ENCODE measurements at regions not wholly inside any gene's neighbourhood (a gene's known extent, or its start where the extent isn't known, plus 50 kb on each side); places are given as distances from the start of the nearest gene placed in this dataset.

DNA sequence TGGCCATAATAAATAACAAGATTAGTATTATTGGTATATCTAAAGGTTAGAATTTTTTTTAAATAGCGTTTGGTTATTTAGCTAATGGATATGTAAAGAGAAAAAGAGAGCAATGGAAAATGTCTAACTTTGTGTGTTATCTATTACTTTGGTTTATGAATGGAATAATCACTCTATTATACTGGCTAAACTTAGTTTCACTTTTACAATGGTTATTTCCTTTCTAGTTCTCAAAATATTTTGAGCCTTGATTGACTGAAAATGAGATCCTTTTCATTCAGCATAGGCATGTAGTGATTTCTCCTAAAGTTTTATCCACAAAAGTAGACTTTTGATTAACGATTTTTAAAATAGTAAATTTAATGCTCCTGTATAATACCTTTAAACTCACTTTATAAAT lies 51.6 kb upstream of the MLIP start:
- TF ChIP-seq, protein P1, sequence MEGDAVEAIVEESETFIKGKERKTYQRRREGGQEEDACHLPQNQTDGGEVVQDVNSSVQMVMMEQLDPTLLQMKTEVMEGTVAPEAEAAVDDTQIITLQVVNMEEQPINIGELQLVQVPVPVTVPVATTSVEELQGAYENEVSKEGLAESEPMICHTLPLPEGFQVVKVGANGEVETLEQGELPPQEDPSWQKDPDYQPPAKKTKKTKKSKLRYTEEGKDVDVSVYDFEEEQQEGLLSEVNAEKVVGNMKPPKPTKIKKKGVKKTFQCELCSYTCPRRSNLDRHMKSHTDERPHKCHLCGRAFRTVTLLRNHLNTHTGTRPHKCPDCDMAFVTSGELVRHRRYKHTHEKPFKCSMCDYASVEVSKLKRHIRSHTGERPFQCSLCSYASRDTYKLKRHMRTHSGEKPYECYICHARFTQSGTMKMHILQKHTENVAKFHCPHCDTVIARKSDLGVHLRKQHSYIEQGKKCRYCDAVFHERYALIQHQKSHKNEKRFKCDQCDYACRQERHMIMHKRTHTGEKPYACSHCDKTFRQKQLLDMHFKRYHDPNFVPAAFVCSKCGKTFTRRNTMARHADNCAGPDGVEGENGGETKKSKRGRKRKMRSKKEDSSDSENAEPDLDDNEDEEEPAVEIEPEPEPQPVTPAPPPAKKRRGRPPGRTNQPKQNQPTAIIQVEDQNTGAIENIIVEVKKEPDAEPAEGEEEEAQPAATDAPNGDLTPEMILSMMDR (IDR thresholded peaks at IDR 0.05), result no peak
- TF ChIP-seq EP300 (IDR thresholded peaks at IDR 0.05) (no peak), POLR2A (IDR thresholded peaks at IDR 0.05) (no peak)
